Spleen (tissue), 11 donors: ENCODE measurements at regions not wholly inside any gene's neighbourhood (a gene's known extent, or its start where the extent isn't known, plus 50 kb on each side); places are given as distances from the start of the nearest gene placed in this dataset.

Experiments
- DNase-seq: peaks from one replicate; pipeline ENCODE4 v3.0.0-alpha.2; 2020
- H3K27ac ChIP-seq, 8 donors: fragments of 200-600 bp; sonication (generic) in 7 of 8; 1 replicate in 4 of 8; 2 replicates in 4 of 8; pipeline versions ENCODE4 v1.5.0 to v1.8.0; 2016 to 2021; ENCODE audit warnings: inconsistent platforms in 4 of 8, mild to moderate bottlenecking in 4 of 8, moderate library complexity in 1 of 8
- H3K27me3 ChIP-seq, 7 donors: fragments of 200-600 bp; sonication (generic) in 6 of 7; replicated peaks in 1 of 7; 1 replicate in 4 of 7; 2 replicates in 3 of 7; pipeline versions ENCODE4 v1.5.0 to v1.8.0; 2016 to 2021; ENCODE audit warnings: inconsistent platforms in 3 of 7, mild to moderate bottlenecking in 1 of 7
- H3K36me3 ChIP-seq, 6 donors: fragments of 200-600 bp; sonication (generic) in 5 of 6; 1 replicate in 4 of 6; 2 replicates in 2 of 6; pipeline versions ENCODE4 v1.5.0 to v1.8.0; 2016 to 2021; ENCODE audit warnings: inconsistent platforms in 2 of 6
- H3K4me1 ChIP-seq, 6 donors: fragments of 200-600 bp; sonication (generic) in 5 of 6; 1 replicate in 3 of 6; 2 replicates in 3 of 6; pipeline versions ENCODE4 v1.5.0 to v1.8.0; 2016 to 2021; ENCODE audit warnings: inconsistent platforms in 3 of 6
- H3K4me3 ChIP-seq, 8 donors: fragments of 200-600 bp; sonication (generic) in 7 of 8; 1 replicate in 4 of 8; 2 replicates in 4 of 8; pipeline versions ENCODE4 v1.5.0 to v1.8.0; 2016 to 2021; ENCODE audit warnings: inconsistent platforms in 4 of 8, mild to moderate bottlenecking in 4 of 8, moderate library complexity in 2 of 8
- H3K9me3 ChIP-seq, 8 donors: fragments of 200-600 bp; sonication (generic) in 7 of 8; 1 replicate in 4 of 8; 2 replicates in 4 of 8; pipeline versions ENCODE4 v1.5.0 to v1.8.0; 2016 to 2021; ENCODE audit warnings: inconsistent platforms in 4 of 8
- POLR2A ChIP-seq, 3 donors: fragments of 450-650 bp; IDR thresholded peaks; one replicate each; pipeline ENCODE4 v1.5.1; 2017; ENCODE audit warnings: antibody characterized with exemption in 3 of 3, mild to moderate bottlenecking in 1 of 3
- POLR2AphosphoS5 ChIP-seq, 3 donors: sonication (generic); formaldehyde crosslinking; IDR thresholded peaks; one replicate each; pipeline ENCODE4 v1.5.1; 2017; ENCODE audit warnings: antibody characterized with exemption in 3 of 3
- WGBS, 5 donors: extraction: QIAGEN DNeasy Blood & Tissue Kit in 3 of 5; methylation state at CpG; one replicate each; pipeline versions ENCODE4 v1.1.5 to v1.1.7; 2013 to 2018; 5-methylcytosine and 5-hydroxymethylcytosine counted together
- intact Hi-C: fragments of 100-400 bp; cut with DNase I; formaldehyde crosslinking; loops from one replicate; pipeline ENCODE4 v1.15.0; 2023; ENCODE audit warnings: low total_unique reads
- TF ChIP-seq, protein P1 (sequence below), 11 experiments: fragments of 200-600 bp in 7 of 11; fragments of 450-650 bp in 4 of 11; sonication (generic) in 4 of 11; IDR thresholded peaks in 8 of 11; conservative IDR thresholded peaks in 3 of 11; 1 replicate in 7 of 11; 2 replicates in 4 of 11; pipeline versions ENCODE4 v1.4.0 to v1.8.0; 2016 to 2021; ENCODE audit warnings: antibody characterized with exemption in 11 of 11, inconsistent platforms in 4 of 11, mild to moderate bottlenecking in 1 of 11
- donor health status: healthy with polysubstance abuse.
- donor health status: DM: no; HTN: no; CAD: no; lungs with moderate emphysema.
- donor health status: DM: no; HTN: no; CAD: no.
- donor health status: Bipolar disorder and iron deficiency.
- donor health status: healthy.
- donor health status: DM: no; HTN: no; CAD: no.
- donor health status: DM: yes; HTN: yes; CAD: no.

DNA sequence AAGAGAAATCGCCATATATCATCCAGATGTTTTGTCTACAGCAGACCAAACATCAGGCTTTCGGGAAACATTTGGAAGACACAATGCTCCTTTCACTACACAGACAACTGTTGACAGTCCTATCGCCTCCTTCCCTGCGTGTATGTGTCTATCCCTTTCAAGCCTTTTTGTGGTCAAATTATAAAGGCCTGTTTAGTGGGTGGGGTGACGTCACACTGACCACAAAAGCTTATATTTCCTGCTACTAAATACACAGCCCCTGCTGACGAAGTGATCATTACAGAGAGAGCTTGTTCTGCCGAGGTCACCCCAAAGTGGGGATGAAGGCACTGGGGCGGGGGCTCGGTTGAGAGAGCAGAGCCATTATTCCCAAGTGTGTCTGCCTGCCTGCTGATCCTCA, 302.7 kb upstream of the TNP1 start:
- Histone ChIP-seq H3K4me1 (peaks cover 3 to 10% (median 8%) of the 10 kb centered on the region in 6 donors), H3K36me3 (no peaks in the 10 kb centered on the region), H3K9me3 (no peaks in the 10 kb centered on the region), H3K4me3 (no peak overlapping the region), H3K27me3 (peaks cover 0 to 37% (median 0%) of the 10 kb centered on the region in 7 donors), H3K27ac (no peak overlapping the region)
- TF ChIP-seq POLR2A (IDR thresholded peaks at IDR 0.05), result no peak
- TF ChIP-seq, protein P1, sequence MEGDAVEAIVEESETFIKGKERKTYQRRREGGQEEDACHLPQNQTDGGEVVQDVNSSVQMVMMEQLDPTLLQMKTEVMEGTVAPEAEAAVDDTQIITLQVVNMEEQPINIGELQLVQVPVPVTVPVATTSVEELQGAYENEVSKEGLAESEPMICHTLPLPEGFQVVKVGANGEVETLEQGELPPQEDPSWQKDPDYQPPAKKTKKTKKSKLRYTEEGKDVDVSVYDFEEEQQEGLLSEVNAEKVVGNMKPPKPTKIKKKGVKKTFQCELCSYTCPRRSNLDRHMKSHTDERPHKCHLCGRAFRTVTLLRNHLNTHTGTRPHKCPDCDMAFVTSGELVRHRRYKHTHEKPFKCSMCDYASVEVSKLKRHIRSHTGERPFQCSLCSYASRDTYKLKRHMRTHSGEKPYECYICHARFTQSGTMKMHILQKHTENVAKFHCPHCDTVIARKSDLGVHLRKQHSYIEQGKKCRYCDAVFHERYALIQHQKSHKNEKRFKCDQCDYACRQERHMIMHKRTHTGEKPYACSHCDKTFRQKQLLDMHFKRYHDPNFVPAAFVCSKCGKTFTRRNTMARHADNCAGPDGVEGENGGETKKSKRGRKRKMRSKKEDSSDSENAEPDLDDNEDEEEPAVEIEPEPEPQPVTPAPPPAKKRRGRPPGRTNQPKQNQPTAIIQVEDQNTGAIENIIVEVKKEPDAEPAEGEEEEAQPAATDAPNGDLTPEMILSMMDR (IDR thresholded peaks at IDR 0.05 in 8 of 11, conservative IDR thresholded peaks at IDR 0.05 in 3 of 11), result no peak
- TF ChIP-seq POLR2AphosphoS5 (IDR thresholded peaks at IDR 0.05), result no peak
- DNase-seq, result no peak
- intact Hi-C loops, result loop anchor here (10.0 kb wide), 1 partner anchor 468 kb away; the partner anchor contains the start of gene IGFBP5
- WGBS, 5 donors, result 54 to 68% (median 59%) methylated on average over 9 of the region's 9 CpGs

GRCh38 chr2:217160978-217161973, 301.4 kb upstream of the TNP1 start:
- DNase-seq, result no peak

DNA sequence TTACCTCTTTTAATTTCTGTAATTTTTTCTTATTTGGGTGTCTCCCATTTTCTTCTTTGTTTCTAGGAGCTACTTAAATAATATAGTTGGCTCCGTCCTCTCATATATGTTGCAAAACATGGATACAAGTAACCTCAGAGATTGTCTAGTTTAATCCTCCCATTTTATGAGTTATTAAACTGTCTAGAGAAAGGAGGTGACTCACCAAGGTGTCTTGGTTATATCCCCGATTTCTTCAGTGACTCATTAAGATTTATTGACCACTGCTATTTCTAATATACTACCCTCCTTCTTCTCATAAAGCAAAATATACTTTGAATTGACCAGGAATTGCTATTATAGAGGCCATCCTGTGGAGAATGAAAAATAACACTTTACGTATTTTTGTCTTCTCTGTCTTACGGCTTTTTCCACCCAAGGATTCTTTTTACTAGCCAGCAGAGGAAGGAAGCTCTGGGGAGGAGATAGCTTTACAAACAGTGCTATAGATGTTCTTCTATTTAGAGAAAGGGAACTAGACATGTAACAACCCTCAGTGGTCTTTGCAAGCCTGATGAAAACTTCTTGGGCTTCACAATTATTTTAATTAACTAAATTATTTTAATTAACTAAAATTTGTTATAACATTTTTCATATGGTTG, 300.4 kb upstream of the TNP1 start:
- H3K9me3 ChIP-seq, result no peaks in the 10 kb centered on the region
- peaks cover 3 to 10% (median 8%) of the 10 kb centered on the region in 6 donors for H3K4me1 ChIP-seq
- intact Hi-C loops, result loop anchor here (10.0 kb wide), 1 partner anchor 465 kb away; the partner anchor contains the start of gene IGFBP5
- TF ChIP-seq POLR2A (IDR thresholded peaks at IDR 0.05) (no peak), POLR2AphosphoS5 (IDR thresholded peaks at IDR 0.05) (no peak)
- TF ChIP-seq, protein P1 (IDR thresholded peaks at IDR 0.05 in 8 of 11, conservative IDR thresholded peaks at IDR 0.05 in 3 of 11), result no peak
- no peaks in the 10 kb centered on the region for H3K36me3 ChIP-seq
- WGBS, 5 donors, result 50 to 69% (median 57%) methylated on average over 4 of the region's 4 CpGs
- H3K27ac ChIP-seq, result no peak overlapping the region
- H3K4me3 ChIP-seq, result no peak overlapping the region
- peaks cover 0 to 37% (median 0%) of the 10 kb centered on the region in 7 donors for H3K27me3 ChIP-seq
- no peak for DNase-seq

More at GRCh38 chr2:217160978-217161973, 301.4 kb upstream of the TNP1 start:
- no peak overlapping the region for H3K27ac ChIP-seq
- peaks cover 0 to 37% (median 0%) of the 10 kb centered on the region in 7 donors for H3K27me3 ChIP-seq
- H3K36me3 ChIP-seq, result no peaks in the 10 kb centered on the region
- no peak for TF ChIP-seq POLR2A (IDR thresholded peaks at IDR 0.05)
- TF ChIP-seq POLR2AphosphoS5 (IDR thresholded peaks at IDR 0.05), result no peak
- TF ChIP-seq, protein P1 (IDR thresholded peaks at IDR 0.05 in 8 of 11, conservative IDR thresholded peaks at IDR 0.05 in 3 of 11), result no peak
- H3K4me1 ChIP-seq, result peaks cover 3 to 10% (median 8%) of the 10 kb centered on the region in 6 donors
- WGBS, 5 donors, result 30 to 43% (median 34%) methylated on average over 9 of the region's 9 CpGs
- intact Hi-C loops, result loop anchor here (10.0 kb wide), 1 partner anchor 466 kb away; the partner anchor contains the start of gene IGFBP5
- no peak overlapping the region for H3K4me3 ChIP-seq
- no peaks in the 10 kb centered on the region for H3K9me3 ChIP-seq
